HG03159 (cell line): ENCODE measurements at regions not wholly inside any gene's neighbourhood (a gene's known extent, or its start where the extent isn't known, plus 50 kb on each side); places are given as distances from the start of the nearest gene placed in this dataset.

Experiments used
- ATAC-seq: cut with Tn5 transposase; IDR thresholded peaks from one replicate; pipeline ENCODE4 v1.9.1; 2021; ENCODE audit warnings: mild to moderate bottlenecking, moderate library complexity; ENCODE audit not compliant: unreplicated experiment

DNA sequence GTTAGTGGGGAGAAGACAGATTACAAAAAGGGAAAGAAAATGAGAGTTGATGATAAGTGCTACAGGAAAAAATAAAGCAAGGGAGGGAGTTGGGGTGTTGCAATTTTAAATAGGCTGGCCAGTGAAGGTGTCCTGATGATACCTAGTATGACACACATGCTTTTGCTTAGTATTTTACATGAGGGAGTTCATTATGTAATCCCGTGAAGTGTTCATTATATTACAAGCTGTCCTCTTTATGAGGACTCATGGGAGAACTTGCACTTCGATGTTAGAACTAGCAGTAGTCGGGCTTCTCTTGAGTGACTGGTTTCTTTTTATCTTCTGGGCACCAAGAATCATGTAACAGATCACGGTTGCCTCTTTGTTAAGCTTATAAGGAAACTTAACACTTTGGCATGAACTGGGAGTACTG lies 102.3 kb upstream of the MTPN start:
- no peak for ATAC-seq

DNA sequence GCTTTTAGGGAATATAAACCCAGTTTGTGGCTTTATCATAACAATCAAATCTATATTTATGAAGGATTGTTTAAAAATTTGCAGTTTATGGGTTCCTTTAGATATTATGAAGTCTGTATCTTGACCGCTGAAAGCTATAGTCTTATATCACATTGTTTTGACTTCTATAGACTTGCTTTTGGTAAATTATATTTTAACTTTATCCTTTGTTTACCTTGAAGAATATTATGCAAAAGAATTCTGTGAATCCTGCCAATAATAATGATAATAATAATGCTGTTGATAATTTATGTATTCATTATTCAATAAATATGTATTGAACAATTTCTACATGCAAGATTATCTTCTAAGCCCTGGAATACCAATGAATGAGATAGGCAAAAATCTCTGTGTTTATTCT lies 101.9 kb upstream of the MTPN start:
- ATAC-seq = no peak

DNA sequence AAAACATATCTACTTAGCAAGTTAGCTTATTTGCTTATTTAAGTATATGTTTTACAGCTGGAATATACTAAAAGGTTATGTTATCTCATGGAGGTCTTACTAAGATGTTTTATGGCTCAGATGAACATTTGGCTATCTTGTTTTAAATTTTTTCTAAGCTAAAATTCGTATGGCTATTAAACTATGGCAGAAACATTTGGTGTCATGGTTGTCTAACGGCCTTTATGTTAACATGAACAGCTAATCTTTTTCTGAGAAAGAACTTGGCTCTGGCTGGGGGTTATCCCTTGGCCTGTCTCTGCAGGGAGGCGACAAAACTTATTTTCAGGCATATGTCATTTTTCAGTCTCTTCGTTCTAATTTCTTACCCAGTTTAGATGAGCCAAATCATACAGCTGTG lies 101.5 kb upstream of the MTPN start:
- ATAC-seq = no peak

DNA sequence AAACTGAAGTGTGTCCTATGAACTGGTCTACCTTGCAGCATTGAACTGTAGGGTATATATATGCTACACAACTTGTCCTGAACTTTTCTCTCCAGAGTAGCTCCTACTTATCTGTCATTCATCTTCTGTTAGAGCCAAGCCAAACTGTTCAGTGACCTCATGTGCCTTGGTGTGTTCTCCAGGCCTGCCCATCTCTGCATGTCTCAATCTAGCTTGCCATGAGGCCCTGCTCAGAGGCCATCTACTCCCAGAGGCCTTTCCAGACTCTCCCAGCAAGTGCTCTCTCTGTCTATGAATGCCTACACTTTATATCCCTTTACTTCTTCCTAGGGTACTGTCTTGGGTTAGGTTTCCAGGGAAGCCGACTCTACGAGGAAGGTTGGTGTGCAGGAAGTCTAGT lies 99.8 kb upstream of the MTPN start:
- ATAC-seq = no peak

DNA sequence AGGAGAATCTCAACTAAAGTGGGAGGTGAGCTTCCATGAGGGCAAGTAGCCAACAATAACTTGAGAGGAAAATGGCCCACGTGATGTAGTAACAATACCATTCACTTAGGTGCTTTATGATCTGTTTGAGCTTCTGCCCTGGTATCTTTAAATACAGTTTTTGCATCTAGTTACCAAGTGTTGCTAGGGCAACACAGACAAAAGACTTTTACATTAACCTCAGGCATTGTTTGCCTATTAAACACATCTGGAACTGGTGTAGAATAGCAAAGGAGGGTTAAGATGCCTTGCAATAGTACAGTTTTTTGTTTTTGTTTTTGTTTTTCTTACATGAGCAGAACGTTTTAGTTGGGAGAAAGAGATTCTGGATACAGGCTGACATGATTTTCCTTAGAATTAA lies 97.7 kb upstream of the MTPN start:
- ATAC-seq = no peak

DNA sequence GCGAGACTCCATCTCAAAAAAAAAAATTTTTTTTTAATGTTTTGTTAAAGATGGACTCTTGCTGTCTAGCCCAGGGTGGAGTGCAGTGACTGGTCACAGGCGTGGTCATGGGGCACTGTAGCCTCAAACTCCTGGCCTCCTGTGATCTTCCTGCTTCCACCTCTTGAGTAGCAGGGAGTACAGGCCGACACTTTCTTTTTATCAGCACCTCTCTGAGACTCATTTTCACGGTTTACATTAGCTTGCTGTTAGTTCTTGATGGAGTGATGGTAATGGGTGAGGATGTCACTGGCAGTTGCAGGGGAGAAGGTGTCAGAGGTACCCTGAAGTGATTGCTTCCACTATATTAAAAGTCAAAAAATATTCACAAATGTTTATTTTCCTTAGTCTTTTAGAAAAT lies 95.3 kb upstream of the MTPN start:
- ATAC-seq = no peak

DNA sequence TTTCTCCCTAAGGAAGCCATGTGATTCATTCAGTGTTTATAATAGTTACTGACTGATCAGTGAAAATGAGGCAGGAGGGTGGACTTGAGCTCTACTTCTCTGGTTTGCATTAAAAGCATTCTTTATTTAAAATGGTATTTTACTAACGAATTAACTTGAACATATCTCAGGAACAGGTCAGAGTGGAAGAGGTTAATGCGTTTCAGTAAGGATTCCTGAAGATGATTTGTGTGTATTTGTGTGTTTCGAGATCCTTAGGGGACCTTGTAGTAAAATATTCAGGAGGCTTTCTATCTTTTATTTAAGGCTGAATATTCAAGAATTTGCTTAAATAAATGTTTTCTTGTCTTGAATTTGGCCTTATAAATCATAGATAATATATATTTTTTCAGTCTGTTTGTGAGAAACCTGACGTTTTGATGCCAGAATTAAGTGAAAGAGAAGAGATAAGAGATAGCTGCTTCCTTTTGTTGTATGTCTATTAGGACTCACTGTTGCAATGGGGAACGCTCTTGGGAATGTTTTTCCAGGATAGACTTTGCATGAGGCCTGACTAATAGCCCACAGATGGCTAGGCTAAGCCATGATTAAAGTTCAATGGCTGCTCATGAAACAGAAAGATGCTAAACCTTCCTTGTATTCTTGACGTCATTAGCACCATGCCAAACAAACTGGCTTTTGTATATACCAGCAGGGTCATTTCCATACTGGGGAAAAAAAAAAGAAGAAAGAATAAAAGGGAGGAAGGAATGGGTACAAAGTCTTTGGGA lies 93.8 kb upstream of the MTPN start:
- no peak for ATAC-seq

DNA sequence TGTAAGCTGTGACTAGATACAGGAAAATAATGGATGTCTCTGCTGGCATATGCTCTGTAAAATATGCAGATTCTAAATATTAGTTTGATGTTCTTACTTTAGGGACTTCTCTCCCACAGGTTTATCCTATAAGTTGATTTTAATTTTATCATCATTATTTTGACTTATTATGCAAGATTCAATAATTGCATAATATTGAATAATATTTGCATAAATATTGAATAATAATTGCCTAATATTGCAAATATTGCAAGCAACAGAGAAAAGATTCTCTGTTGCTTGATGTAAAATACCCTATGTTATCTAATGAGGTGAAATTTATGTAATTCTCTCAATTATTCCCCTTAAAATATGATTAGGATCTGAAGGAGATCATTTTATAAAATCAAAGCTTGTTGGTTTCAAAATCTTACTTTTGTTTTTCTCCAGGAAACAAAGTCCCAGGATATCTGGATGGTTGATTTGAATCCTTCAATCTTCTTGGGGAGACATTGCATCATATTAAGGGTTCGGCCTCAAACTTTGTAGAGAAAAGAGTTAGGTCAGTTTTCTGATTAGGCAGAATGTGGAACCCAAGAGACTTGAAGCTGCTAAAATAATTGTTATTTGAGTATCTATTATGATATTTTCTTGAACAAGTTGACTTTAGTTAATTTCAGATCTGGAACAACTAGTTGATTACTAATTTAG lies 92.8 kb upstream of the MTPN start:
- ATAC-seq = no peak

DNA sequence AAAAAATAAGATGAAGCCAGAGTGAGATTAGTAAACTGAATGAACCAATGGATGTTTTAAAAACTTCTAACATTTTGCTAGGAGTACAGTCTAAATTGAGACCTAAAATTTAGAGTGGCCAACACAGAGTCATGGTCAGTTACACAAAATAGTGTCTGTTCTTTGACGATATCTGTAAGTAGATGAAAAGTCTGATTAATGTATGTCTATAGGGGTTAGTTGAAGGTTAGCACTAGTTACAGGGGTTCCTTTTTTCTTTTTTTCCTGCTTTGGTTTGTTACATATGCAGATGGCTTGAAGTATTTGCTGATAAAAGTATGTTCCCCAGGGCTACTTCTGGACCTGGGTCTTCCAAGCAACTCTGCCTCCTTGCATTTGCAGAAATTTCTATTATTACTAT lies 90.1 kb upstream of the MTPN start:
- ATAC-seq = no peak

DNA sequence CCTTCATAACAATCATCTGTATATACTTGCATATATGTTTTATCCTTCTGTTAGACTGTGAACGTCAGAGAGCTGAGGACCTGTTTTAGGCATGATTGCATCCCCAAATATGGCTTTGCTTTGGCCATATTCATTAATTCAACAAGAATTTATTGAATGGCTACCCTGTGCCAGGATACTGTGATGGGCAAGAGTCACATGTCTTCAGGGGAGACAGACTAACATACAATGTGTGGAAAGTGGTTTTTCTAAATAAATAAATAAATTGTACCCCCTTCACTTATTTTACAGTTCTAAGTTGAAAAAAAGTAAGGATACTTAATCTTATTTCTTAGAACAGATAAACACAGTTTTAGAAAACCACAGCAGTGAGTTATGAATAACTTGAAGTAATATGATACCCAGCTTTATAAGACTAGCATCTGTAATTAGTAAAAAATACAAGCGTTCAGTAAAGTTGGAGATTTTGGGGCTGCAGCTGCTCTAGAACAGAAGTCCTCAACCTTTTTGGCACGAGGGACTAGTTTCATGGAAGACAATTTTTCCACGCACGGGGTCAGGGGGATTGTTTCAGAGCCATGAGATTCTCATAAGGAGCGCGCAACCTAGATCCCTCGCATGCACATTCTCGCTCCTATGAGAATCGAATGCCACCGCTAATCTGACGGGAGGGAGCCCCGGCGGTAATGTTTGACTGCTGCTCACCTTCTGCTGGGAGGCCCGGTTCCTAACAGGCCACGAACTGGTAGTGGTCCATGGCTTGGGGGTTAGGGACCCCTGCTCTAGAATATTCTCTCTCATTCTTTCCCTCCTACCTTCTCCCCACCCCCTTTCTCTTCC lies 89.4 kb upstream of the MTPN start:
- no peak for ATAC-seq

DNA sequence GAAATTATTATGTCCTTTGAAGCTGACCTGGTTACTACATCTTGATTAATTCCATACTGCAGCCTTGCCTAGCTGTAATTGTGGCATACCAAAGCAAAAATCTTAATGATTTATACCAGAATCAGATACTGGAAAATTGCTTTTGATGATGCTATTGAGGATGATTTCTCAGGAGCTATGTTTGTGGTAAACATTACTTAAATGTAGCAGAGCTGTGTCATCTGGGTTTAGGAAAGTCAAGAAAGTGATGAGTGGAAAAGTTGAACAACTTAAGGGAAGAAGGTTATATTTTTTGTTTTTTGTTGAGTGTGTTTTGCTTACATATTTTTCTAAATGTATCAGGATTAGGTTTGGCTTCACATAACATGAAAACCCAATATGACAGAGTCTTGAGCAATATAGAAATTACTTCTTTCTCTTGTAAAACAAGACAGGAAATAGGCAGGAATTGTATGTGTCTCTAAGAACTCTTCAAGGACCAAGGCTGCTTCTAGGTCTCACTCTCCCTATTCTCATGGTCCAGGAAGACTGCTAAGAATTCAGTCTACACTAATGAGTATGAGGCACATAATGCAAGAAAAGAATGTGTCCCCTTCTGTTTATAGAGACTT lies 87.6 kb upstream of the MTPN start:
- ATAC-seq = no peak

DNA sequence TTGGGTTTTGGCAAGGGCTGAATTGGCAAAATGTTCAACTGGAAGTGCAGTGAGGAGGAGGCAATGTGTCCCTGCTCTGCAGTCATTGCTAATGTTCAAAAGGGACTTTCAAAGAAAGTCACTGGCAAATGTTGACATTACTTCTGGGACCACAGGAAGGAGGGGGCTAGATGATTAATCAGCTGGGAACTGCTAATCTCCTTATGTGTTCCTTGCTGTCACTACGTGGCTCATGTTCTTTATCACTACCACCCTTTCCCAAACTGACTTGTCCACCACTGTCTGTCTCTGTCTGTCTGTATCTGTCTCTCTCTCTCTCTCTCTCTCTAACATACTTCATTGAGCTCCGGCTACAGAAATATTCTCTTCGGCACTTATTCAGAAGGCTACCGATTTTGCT lies 86.9 kb upstream of the MTPN start:
- no peak for ATAC-seq

DNA sequence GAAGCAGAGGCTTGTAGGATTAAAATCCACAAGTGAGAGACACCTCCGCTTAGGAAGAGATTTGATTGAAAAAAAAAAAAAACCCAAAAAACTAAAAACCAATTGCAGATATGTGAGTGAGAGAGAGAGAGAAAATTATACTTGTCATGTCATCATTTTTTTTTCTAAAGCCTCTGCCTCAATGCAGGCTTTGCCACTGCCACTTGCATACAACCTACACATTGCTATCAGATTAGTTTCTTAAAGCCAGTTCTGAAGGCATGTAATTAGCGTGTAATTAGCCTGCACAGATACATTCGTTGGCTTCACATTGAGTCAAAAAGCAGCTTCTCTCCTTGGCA lies 86.1 kb upstream of the MTPN start:
- ATAC-seq = no peak

DNA sequence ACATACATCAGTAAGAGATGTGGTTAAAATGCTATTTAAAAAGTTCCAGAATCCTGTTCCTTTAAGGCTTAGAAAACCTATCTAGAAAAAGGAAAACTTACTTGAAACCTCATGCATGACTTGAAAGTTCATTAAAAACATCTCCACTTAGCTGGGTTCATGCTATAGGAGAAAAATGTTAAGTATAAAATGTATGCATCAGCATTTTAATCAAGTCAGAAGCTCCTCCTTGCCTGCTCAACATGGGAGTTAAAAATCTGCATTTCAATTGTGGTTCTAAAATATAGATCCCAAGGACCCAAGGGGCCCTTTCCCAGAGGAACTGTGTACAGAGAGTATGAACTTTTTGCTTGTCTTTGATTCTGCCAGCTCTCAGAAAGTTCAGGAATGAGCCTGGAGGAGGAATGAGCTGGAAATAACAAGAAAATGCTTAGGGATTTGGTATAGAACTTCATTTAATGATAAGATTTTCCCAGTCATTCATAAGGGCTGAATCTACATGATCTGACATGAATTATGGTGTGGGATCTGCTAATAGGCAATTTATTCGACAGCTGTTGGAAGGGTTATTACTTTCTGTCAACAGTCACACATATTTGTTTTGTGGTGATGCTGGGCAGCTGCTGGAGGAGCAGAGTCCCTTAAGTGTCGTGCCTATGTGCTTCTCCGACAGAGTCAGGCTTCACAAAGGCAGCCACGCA lies 85.6 kb upstream of the MTPN start:
- no peak for ATAC-seq

DNA sequence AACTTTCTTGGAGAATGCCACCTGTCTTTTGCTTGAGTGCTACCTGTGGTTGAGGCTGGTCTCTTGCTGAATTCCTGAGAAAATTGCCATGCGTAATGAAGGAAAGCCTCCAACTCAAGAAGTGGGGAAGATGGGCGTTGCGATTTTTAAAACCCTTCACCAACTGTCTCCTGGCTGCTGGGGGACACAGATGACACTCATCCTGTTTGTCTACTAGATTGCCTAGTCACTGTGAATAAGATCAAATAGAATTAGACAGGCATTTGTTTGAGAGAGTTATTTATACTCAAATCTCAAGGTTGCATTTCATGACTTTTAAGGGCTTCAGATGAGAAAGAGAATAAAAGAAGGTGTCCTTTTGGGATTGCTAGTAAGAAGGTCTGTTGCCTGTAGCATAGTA lies 84.3 kb upstream of the MTPN start:
- ATAC-seq = no peak

DNA sequence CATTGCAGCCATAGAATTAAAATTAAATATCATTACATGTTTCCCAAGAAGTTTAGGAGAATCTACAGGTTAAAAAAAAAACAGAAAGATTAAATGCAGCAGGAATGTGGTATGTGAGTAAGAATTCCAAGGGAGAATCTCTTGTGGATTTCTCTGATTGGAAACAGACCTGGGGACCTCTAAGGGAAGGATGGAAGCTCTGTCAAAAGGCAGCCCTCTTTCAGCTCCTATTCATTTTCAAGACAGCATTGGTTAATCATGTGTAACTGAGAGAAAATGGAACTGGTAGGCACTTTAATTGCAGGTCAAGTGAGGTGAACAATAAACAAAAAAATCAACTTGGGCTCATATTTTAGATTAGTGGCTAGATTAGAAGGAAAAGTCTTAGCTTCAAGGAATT lies 81.4 kb upstream of the MTPN start:
- no peak for ATAC-seq

DNA sequence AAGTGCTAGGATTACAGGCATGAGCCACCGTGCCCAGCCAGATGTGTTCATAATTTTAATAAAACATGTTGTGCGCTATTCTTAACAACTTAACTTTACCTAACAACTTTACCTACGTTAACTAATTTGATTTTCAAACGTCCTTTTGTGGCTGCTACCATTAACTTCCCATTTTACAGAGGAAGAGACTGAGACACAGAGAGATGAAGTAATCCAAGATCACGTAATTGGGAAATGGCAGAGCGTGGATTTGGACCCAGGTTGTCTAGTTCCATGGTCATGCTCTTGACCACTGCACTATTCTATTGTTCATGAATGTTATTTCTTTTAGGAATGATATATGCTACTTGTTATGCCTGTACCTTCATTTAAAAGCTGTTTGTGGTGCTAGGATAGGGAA lies 80.3 kb upstream of the MTPN start:
- no peak for ATAC-seq

DNA sequence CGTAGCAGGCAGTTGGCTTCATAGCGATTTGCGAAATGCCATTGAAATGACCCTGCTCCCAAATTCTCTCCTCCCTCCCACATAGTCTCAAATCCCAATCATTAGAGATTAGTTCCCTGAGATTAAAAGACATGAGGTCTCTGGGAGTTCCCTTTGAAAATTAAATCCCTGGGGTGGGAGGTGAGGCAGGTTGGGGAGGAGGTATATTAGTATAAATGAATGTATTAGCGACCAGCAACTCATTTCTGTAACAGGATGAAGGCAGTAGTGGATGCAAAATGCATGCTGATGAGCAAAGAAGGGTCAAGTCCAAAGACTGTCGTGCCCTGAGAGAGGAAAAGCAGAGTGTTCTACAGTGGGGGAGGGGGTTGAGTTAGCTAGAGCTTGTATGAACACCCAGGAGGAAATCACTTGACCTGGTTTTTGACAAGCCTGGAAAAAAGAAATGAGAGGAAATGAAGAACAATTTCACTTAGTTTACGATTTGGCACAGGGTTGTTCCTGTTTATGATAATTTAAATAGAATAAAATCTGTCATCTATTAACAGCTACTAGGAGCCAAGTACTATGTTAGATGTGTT lies 79.6 kb upstream of the MTPN start:
- ATAC-seq = no peak

DNA sequence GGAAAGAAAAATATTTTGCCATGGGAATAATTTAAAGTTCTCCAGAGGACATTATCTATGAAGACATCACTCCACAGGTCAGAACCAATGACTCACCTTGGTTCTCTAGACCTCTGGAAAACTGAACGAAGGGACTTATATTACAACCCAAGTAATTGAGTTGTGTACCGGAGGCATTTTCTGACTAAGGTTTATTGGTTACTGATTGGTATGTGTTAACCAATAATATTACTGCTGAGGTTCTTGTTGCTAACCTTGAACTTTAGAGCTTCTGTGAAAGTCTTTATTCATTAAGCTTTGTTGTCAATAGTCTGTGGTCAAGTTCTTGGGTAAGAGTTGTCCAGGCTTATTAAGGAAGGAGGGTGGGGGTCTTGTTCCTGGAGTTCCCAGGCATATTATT lies 78.1 kb upstream of the MTPN start:
- no peak for ATAC-seq

DNA sequence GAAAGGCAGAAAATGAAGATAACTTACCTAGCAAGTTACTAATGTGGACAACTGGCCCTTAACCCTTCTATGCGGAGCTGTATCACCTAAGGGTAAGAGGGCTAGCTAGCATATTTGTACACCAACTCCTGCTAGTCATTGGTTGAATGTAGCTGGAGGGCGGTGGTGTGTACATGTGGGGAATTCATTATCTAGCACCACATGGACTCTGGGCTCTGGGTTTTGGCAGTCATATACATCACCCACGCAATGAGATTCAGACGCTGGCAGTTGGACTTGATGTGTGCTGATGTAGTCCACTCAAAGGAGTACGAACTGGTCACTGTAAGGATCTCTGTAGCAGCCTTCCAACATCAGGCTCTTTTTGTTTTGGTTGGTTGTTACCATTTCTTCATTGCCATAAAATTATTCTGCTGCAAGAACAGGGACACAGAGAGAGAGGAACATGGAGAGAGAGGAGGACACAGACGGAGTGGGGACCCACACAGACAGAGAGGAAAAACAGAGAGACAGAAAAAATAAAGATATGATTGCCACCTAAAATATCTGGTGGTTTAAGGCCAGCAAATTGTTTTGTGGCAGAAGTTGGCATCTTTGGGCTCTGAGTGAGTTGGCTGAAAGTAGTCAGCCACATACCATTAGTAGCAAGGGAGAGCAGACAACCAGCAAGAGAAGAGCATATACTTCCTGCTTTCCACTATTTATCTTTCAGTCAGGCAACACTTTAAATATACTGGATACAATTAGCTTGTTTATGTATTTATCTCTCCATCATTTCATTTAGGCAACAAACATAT lies 76.7 kb upstream of the MTPN start:
- ATAC-seq = no peak
